ENCODE measurements at regions not wholly inside any gene's neighbourhood (a gene's known extent, or its start where the extent isn't known, plus 50 kb on each side); places are given as distances from the start of the nearest gene placed in this dataset.

GRCh38 chr5:126043688-126044087, 379.5 kb upstream of the GRAMD2B start:
- TF ChIP-seq CTCF (IDR thresholded peaks at IDR 0.05 in 4 of 5, conservative IDR thresholded peaks at IDR 0.05 in 1 of 5) (no peak), POLR2A (IDR thresholded peaks at IDR 0.05) (no peak)

All from gastrocnemius medialis (tissue), 4 donors.